8988T (cell line): ENCODE measurements at regions not wholly inside any gene's neighbourhood (a gene's known extent, or its start where the extent isn't known, plus 50 kb on each side); places are given as distances from the start of the nearest gene placed in this dataset.
"Not testable (repeated sequence)": the region's sequence is repeated elsewhere in the genome, so short reads cannot be mapped to it uniquely, and the experiment has no call there.

Experiments
- DNase-seq: peaks from one replicate; pipeline ENCODE4 v3.0.0; 2011

- no peak for DNase-seq
Measured at GRCh38 chr9:87382900-87383299, 114.8 kb upstream of the DAPK1 start.

GRCh38 chr9:87383344-87384150, 114.1 kb upstream of the DAPK1 start:
- no peak for DNase-seq

- DNase-seq: no peak
Measured at GRCh38 chr9:87386490-87387025, 111.1 kb upstream of the DAPK1 start.

- no peak for DNase-seq
Measured at GRCh38 chr9:87387351-87388011, 110.2 kb upstream of the DAPK1 start.

GRCh38 chr9:87388708-87389107, 109.0 kb upstream of the DAPK1 start:
- not testable (repeated sequence) for DNase-seq

GRCh38 chr9:87389936-87390335, 107.7 kb upstream of the DAPK1 start:
- DNase-seq: no peak

- DNase-seq: no peak
Measured at GRCh38 chr9:87390361-87390760, 107.3 kb upstream of the DAPK1 start.

- DNase-seq: no peak
Measured at GRCh38 chr9:87392086-87392485, 105.6 kb upstream of the DAPK1 start.

- DNase-seq: no peak
Measured at GRCh38 chr9:87393706-87394230, 103.9 kb upstream of the DAPK1 start.

GRCh38 chr9:87395804-87396479, 101.7 kb upstream of the DAPK1 start:
- no peak for DNase-seq

- DNase-seq: no peak
Measured at GRCh38 chr9:87401681-87402080, 96.0 kb upstream of the DAPK1 start.

GRCh38 chr9:87402537-87402936, 95.1 kb upstream of the DAPK1 start:
- no peak for DNase-seq

- DNase-seq: no peak
Measured at GRCh38 chr9:87405677-87406542, 91.8 kb upstream of the DAPK1 start.

GRCh38 chr9:87406543-87407166, 91.0 kb upstream of the DAPK1 start:
- no peak for DNase-seq

- DNase-seq: not testable (repeated sequence)
Measured at GRCh38 chr9:87410047-87411005, 87.3 kb upstream of the DAPK1 start.

- no peak for DNase-seq
Measured at GRCh38 chr9:87420884-87421283, 76.8 kb upstream of the DAPK1 start.

GRCh38 chr9:87421734-87422133, 75.9 kb upstream of the DAPK1 start:
- DNase-seq: no peak

- DNase-seq: no peak
Measured at GRCh38 chr9:87422999-87423398, 74.7 kb upstream of the DAPK1 start.

- DNase-seq: not testable (repeated sequence)
Measured at GRCh38 chr9:87423885-87424284, 73.8 kb upstream of the DAPK1 start.

GRCh38 chr9:87425202-87425601, 72.5 kb upstream of the DAPK1 start:
- DNase-seq: no peak
